ENCODE measurements at regions not wholly inside any gene's neighbourhood (a gene's known extent, or its start where the extent isn't known, plus 50 kb on each side); places are given as distances from the start of the nearest gene placed in this dataset.
A peak's percentile ranks its signal among the peaks of the same experiment; 100 is the strongest.

DNA sequence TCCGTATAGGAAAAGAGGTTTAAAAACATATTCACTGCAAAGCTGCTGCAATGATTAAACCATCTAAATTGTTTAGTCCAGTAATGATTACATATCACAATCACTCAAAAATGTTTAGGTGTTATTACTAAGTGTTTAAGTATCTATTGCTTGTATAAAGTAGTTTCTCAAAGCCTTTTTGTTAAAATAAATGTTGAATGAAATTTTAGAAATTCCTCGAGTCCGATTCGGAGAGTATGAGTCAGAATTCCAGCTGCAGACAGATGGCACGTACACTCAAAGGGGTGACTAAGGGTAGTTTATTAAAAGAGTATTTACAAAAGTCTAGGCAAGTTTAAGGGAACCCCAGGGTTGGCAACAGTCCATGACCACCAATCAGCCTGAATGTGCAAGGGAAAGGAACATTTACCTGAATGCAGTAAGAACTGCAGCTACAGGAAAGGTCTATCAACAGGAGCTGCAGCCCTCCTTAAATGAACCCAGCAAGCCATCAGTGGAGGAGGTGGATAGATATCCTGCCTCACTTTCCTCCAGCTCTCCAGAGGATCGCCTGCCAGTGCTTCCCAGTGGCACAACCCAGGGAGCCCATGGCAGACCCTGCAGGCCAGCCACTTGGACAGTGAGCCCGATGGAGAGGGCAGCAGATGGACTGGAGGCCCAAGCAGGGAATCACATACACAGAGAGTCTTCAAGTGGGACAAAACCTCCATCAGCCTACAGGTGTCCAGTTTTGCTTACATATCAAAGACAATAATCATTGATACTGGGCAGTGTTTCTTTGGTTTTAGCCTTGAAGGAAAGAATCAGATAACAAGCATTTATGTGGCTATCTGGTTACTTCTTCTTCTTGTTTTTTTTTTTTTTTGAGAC lies 92.1 kb upstream of the SLC44A3 start:
- no peaks in the 10 kb centered on the region for H3K27me3 ChIP-seq
- H3K4me3 ChIP-seq = no peak overlapping the region
- intact Hi-C loops (cut with DNase I) = no loop called here
- WGBS = 36% methylated on average over 7 of the region's 7 CpGs
- H3K27ac ChIP-seq (replicated peaks in 1 of 4) = peak overlapping the region in 1 of 4 donors; percentile 17
- peaks cover 8 to 32% (median 23%) of the 10 kb centered on the region in 4 donors for H3K4me1 ChIP-seq
- H3K9me3 ChIP-seq = no peaks in the 10 kb centered on the region
- H3K36me3 ChIP-seq = no peaks in the 10 kb centered on the region
- DNase-seq (ENCODE audit: extremely low spot score) = peak; percentile 90
- TF ChIP-seq POLR2AphosphoS5 (IDR thresholded peaks at IDR 0.05) = peak in 1 of 2 donors; percentile 20
- no peak for TF ChIP-seq EP300 (IDR thresholded peaks at IDR 0.05)

- H3K9me3 ChIP-seq = no peaks in the 10 kb centered on the region
- no peak overlapping the region for H3K4me3 ChIP-seq
- H3K27me3 ChIP-seq = no peaks in the 10 kb centered on the region
- 70% methylated on average over 6 of the region's 6 CpGs for WGBS
- H3K27ac ChIP-seq (replicated peaks in 1 of 4) = no peak overlapping the region
- peaks cover 8 to 32% (median 23%) of the 10 kb centered on the region in 4 donors for H3K4me1 ChIP-seq
- DNase-seq (ENCODE audit: extremely low spot score) = peak; percentile 75
- TF ChIP-seq POLR2AphosphoS5 (IDR thresholded peaks at IDR 0.05) (no peak), POLR2A (IDR thresholded peaks at IDR 0.05; ENCODE audit: low read depth) (no peak), EP300 (IDR thresholded peaks at IDR 0.05) (no peak)
- TF ChIP-seq, protein P1, sequence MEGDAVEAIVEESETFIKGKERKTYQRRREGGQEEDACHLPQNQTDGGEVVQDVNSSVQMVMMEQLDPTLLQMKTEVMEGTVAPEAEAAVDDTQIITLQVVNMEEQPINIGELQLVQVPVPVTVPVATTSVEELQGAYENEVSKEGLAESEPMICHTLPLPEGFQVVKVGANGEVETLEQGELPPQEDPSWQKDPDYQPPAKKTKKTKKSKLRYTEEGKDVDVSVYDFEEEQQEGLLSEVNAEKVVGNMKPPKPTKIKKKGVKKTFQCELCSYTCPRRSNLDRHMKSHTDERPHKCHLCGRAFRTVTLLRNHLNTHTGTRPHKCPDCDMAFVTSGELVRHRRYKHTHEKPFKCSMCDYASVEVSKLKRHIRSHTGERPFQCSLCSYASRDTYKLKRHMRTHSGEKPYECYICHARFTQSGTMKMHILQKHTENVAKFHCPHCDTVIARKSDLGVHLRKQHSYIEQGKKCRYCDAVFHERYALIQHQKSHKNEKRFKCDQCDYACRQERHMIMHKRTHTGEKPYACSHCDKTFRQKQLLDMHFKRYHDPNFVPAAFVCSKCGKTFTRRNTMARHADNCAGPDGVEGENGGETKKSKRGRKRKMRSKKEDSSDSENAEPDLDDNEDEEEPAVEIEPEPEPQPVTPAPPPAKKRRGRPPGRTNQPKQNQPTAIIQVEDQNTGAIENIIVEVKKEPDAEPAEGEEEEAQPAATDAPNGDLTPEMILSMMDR (IDR thresholded peaks at IDR 0.05) = no peak
- H3K36me3 ChIP-seq = no peaks in the 10 kb centered on the region
- intact Hi-C loops (cut with DNase I) = no loop called here
Measured at GRCh38 chr1:94726981-94727685, 93.0 kb upstream of the SLC44A3 start.

DNA sequence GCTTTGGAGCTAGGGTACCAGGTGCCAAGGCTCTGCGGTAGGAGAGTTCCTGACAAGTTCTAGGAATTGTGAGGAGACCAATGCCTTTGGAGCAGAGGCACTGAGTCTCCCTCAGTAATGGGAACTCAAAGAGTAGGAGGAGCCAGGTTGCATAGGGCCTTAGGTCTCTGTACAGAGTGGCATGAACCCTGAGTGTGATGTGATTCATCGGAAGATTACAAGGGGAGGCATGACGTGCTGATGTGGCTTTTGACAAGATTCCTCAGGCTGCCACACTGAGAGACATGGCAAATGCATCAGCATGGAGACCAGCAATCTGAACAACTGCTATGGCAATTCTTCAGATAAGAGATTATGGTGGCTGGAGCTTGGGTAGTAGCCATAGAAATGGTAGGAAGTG lies 94.6 kb upstream of the SLC44A3 start:
- no peaks in the 10 kb centered on the region for H3K9me3 ChIP-seq
- H3K27me3 ChIP-seq = no peaks in the 10 kb centered on the region
- H3K4me1 ChIP-seq = peaks cover 8 to 32% (median 23%) of the 10 kb centered on the region in 4 donors
- H3K4me3 ChIP-seq = no peak overlapping the region
- TF ChIP-seq EP300 (IDR thresholded peaks at IDR 0.05) (no peak), POLR2AphosphoS5 (IDR thresholded peaks at IDR 0.05) (no peak), POLR2A (IDR thresholded peaks at IDR 0.05; ENCODE audit: low read depth) (no peak)
- TF ChIP-seq, protein P1 (IDR thresholded peaks at IDR 0.05) = no peak
- DNase-seq (ENCODE audit: extremely low spot score) = peak; percentile 45
- H3K36me3 ChIP-seq = no peaks in the 10 kb centered on the region
- WGBS = 100% methylated on average over 3 of the region's 3 CpGs
- intact Hi-C loops (cut with DNase I) = no loop called here
- H3K27ac ChIP-seq (replicated peaks in 1 of 4) = no peak overlapping the region

DNA sequence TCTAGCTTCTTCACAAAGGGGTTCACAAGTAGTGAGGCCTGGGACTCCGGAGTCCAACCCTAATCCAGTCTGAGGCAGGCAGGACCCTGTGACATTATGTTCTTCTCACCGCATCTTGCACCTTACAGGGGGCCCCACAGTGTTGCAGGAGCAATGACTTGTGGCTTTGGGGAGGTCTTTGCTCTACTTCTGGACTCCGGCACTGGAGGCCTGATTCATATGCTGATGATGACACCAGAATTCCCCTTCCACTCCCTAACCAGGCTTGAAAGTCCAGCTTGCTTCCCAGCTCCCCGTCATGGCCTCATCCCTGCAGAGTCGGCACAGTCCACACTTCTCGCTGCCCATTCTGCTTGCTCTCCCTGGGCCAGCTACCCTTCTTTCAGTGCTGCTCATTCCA lies 96.3 kb upstream of the SLC44A3 start:
- 89% methylated on average over 6 of the region's 6 CpGs for WGBS

More for the DNA sequence above, 96.3 kb upstream of the SLC44A3 start:
- intact Hi-C loops (cut with DNase I) = no loop called here
- no peak for TF ChIP-seq POLR2AphosphoS5 (IDR thresholded peaks at IDR 0.05)
- TF ChIP-seq, protein P1 (IDR thresholded peaks at IDR 0.05) = no peak
- no peak for TF ChIP-seq POLR2A (IDR thresholded peaks at IDR 0.05; ENCODE audit: low read depth)
- Histone ChIP-seq H3K4me3 (no peak overlapping the region), H3K4me1 (peaks cover 4 to 24% (median 19%) of the 10 kb centered on the region in 4 donors), H3K27me3 (no peaks in the 10 kb centered on the region), H3K9me3 (no peaks in the 10 kb centered on the region), H3K27ac (replicated peaks in 1 of 4) (no peak overlapping the region), H3K36me3 (no peaks in the 10 kb centered on the region)
- DNase-seq (ENCODE audit: extremely low spot score) = peak; percentile 47
